ENCODE measurements at regions not wholly inside any gene's neighbourhood (a gene's known extent, or its start where the extent isn't known, plus 50 kb on each side); places are given as distances from the start of the nearest gene placed in this dataset.
"Not testable (repeated sequence)": the region's sequence is repeated elsewhere in the genome, so short reads cannot be mapped to it uniquely, and the experiment has no call there.

- Histone ChIP-seq H3K4me3 (ENCODE audit: low read depth in 2 of 2, low read length in 2 of 2) (no peak overlapping the region), H3K27me3 (ENCODE audit: control insufficient read depth, insufficient read depth, low read length) (no peaks in the 10 kb centered on the region), H3K9me3 (ENCODE audit: control insufficient read depth, insufficient read depth, low read depth, low read length) (peaks cover 2% of the 10 kb centered on the region; the same call in 1 of the 2 replicates), H3K36me3 (ENCODE audit: control insufficient read depth, insufficient read depth, low read length) (no peaks in the 10 kb centered on the region), H3K27ac (ENCODE audit: low read length) (no peak overlapping the region), H3K4me1 (ENCODE audit: control insufficient read depth, insufficient read depth, low read length) (no peaks in the 10 kb centered on the region)
- ChIA-PET CTCF (no interaction called here), POLR2A (no interaction called here)
- ATAC-seq (no peak), DNase-seq (ENCODE audit: low read depth, low spot score) (no peak)
- intact Hi-C loops (cut with micrococcal nuclease; ENCODE audit: unreplicated experiment), result no loop called here
- no peak for TF ChIP-seq POLR2AphosphoS5 (IDR thresholded peaks at IDR 0.05; ENCODE audit: low read depth, low read length)
- TF ChIP-seq SIN3A (IDR thresholded peaks at IDR 0.05; ENCODE audit: borderline replicate concordance, insufficient read depth, low read depth, low read length), result no peak
- TF ChIP-seq CTCF (IDR thresholded peaks at IDR 0.05), result no peak
- TF ChIP-seq TCF7L2 (IDR thresholded peaks at IDR 0.05; ENCODE audit: low read depth, low read length), result no peak
- no peak for TF ChIP-seq REST (IDR thresholded peaks at IDR 0.05; ENCODE audit: insufficient read depth in 1 of 2, low read depth in 2 of 2, low read length in 1 of 2)
- in situ Hi-C loops (cut with HindIII; ENCODE audit: low pct_unique_long_range_greater_than_20kb, low sequenced_read_pairs), result no loop called here
- BruUV-seq (replicated peaks), result no TSS peak
Measured at GRCh38 chr11:106172386-106172991, 95.0 kb downstream of the AASDHPPT start.

- no TSS peak for BruUV-seq (replicated peaks)
- intact Hi-C loops (cut with micrococcal nuclease; ENCODE audit: unreplicated experiment), result no loop called here
- Histone ChIP-seq H3K4me3 (ENCODE audit: low read depth in 2 of 2, low read length in 2 of 2) (no peak overlapping the region), H3K27me3 (ENCODE audit: control insufficient read depth, insufficient read depth, low read length) (no peaks in the 10 kb centered on the region), H3K36me3 (ENCODE audit: control insufficient read depth, insufficient read depth, low read length) (no peaks in the 10 kb centered on the region), H3K9me3 (ENCODE audit: control insufficient read depth, insufficient read depth, low read depth, low read length) (no peaks in the 10 kb centered on the region), H3K27ac (ENCODE audit: low read length) (no peak overlapping the region), H3K4me1 (ENCODE audit: control insufficient read depth, insufficient read depth, low read length) (no peaks in the 10 kb centered on the region)
- no peak for DNase-seq (ENCODE audit: low read depth, low spot score)
- in situ Hi-C loops (cut with HindIII; ENCODE audit: low pct_unique_long_range_greater_than_20kb, low sequenced_read_pairs), result no loop called here
- ATAC-seq, result no peak
- POLR2A ChIA-PET, result no interaction called here
- CTCF ChIA-PET, result no interaction called here
- no peak for TF ChIP-seq REST (IDR thresholded peaks at IDR 0.05; ENCODE audit: insufficient read depth in 1 of 2, low read depth in 2 of 2, low read length in 1 of 2)
- no peak for TF ChIP-seq TCF7L2 (IDR thresholded peaks at IDR 0.05; ENCODE audit: low read depth, low read length)
Measured at GRCh38 chr11:106173291-106173690, 95.8 kb downstream of the AASDHPPT start.

- in situ Hi-C loops (cut with HindIII; ENCODE audit: low pct_unique_long_range_greater_than_20kb, low sequenced_read_pairs); H3K4me3 ChIP-seq (ENCODE audit: low read depth in 2 of 2, low read length in 2 of 2); H3K9me3 ChIP-seq (ENCODE audit: control insufficient read depth, insufficient read depth, low read depth, low read length); ATAC-seq; intact Hi-C loops (cut with micrococcal nuclease; ENCODE audit: unreplicated experiment); BruUV-seq (replicated peaks); DNase-seq (ENCODE audit: low read depth, low spot score); H3K27me3 ChIP-seq (ENCODE audit: control insufficient read depth, insufficient read depth, low read length); H3K4me1 ChIP-seq (ENCODE audit: control insufficient read depth, insufficient read depth, low read length); POLR2A ChIA-PET; CTCF ChIA-PET; H3K36me3 ChIP-seq (ENCODE audit: control insufficient read depth, insufficient read depth, low read length); H3K27ac ChIP-seq (ENCODE audit: low read length): not testable (repeated sequence)
Measured at GRCh38 chr11:106174003-106174402, 96.5 kb downstream of the AASDHPPT start.
